H9 (cell line): ENCODE measurements at regions not wholly inside any gene's neighbourhood (a gene's known extent, or its start where the extent isn't known, plus 50 kb on each side); places are given as distances from the start of the nearest gene placed in this dataset.

Source experiments
- DNase-seq: peaks from one replicate; pipeline ENCODE4 v3.0.0-alpha.2; 2017
- H2AFZ ChIP-seq: one replicate; pipeline ENCODE4 v1.6.1; 2013; ENCODE audit warnings: mild to moderate bottlenecking, low read length, control low read depth, moderate library complexity
- H2AK5ac ChIP-seq: 2 replicates; pipeline ENCODE4 v1.6.1; 2013; ENCODE audit warnings: low read length, control low read depth, mixed read lengths; ENCODE audit not compliant: insufficient read length
- H2BK120ac ChIP-seq: one replicate; pipeline ENCODE4 v1.6.1; 2013; ENCODE audit warnings: low read depth, mild to moderate bottlenecking, low read length, control low read depth, inconsistent platforms; ENCODE audit not compliant: poor library complexity, severe bottlenecking
- H2BK12ac ChIP-seq: 2 replicates; pipeline ENCODE4 v1.6.1; 2013; ENCODE audit warnings: low read length, control low read depth, mixed read lengths, low read depth; ENCODE audit not compliant: insufficient read length
- H2BK15ac ChIP-seq: 2 replicates; pipeline ENCODE4 v1.6.1; 2013; ENCODE audit warnings: low read depth, low read length, control low read depth
- H2BK20ac ChIP-seq: one replicate; pipeline ENCODE4 v1.6.1; 2013; ENCODE audit warnings: low read depth, mild to moderate bottlenecking, low read length, control low read depth, inconsistent platforms; ENCODE audit not compliant: poor library complexity, severe bottlenecking
- H2BK5ac ChIP-seq: 2 replicates; pipeline ENCODE4 v1.6.1; 2013; ENCODE audit warnings: low read length, control low read depth, mixed read lengths; ENCODE audit not compliant: insufficient read length
- H3K14ac ChIP-seq: 2 replicates; pipeline ENCODE4 v1.6.1; 2013; ENCODE audit warnings: low read length, control low read depth; ENCODE audit not compliant: insufficient read depth
- H3K18ac ChIP-seq: 2 replicates; pipeline ENCODE4 v1.6.1; 2013; ENCODE audit warnings: low read depth, mild to moderate bottlenecking, mixed read lengths, low read length, control low read depth; ENCODE audit not compliant: insufficient read length
- H3K23ac ChIP-seq: 2 replicates; pipeline ENCODE4 v1.6.1; 2013; ENCODE audit warnings: low read length, control low read depth, mixed read lengths, low read depth; ENCODE audit not compliant: insufficient read length
- H3K23me2 ChIP-seq: 2 replicates; pipeline ENCODE4 v1.6.1; 2013; ENCODE audit warnings: low read depth, mild to moderate bottlenecking, mixed read lengths, low read length, control low read depth; ENCODE audit not compliant: insufficient read length, poor library complexity, severe bottlenecking
- H3K27ac ChIP-seq: 2 replicates; pipeline ENCODE4 v1.5.1; 2013; ENCODE audit warnings: low read length, control low read depth, mixed read lengths, low read depth; ENCODE audit not compliant: insufficient read length
- H3K27me3 ChIP-seq: 2 replicates; pipeline ENCODE4 v1.6.1; 2013; ENCODE audit warnings: low read length, control low read depth, inconsistent platforms; ENCODE audit not compliant: insufficient read depth
- H3K4ac ChIP-seq: 2 replicates; pipeline ENCODE4 v1.6.1; 2013; ENCODE audit warnings: low read depth, mild to moderate bottlenecking, control low read depth, inconsistent platforms, low read length, moderate library complexity
- H3K4me1 ChIP-seq: 2 replicates; pipeline ENCODE4 v1.6.1; 2013; ENCODE audit warnings: low read length, control low read depth, inconsistent platforms; ENCODE audit not compliant: insufficient read depth
- H3K4me2 ChIP-seq: 2 replicates; pipeline ENCODE4 v1.6.1; 2013; ENCODE audit warnings: low read length, control low read depth, mixed read lengths; ENCODE audit not compliant: insufficient read length, insufficient read depth
- H3K56ac ChIP-seq: 2 replicates; pipeline ENCODE4 v1.6.1; 2013; ENCODE audit warnings: low read depth, mild to moderate bottlenecking, mixed read lengths, low read length, control low read depth; ENCODE audit not compliant: insufficient read length
- H3K79me1 ChIP-seq: 2 replicates; pipeline ENCODE4 v1.6.1; 2013; ENCODE audit warnings: low read depth, mild to moderate bottlenecking, moderate library complexity, low read length, control low read depth, inconsistent platforms; ENCODE audit not compliant: insufficient read depth, poor library complexity, severe bottlenecking
- H3K79me2 ChIP-seq: 2 replicates; pipeline ENCODE4 v1.6.1; 2013; ENCODE audit warnings: low read length, control low read depth, inconsistent platforms; ENCODE audit not compliant: insufficient read depth
- H3K9ac ChIP-seq: 2 replicates; pipeline ENCODE4 v1.6.1; 2013; ENCODE audit warnings: low read length, control low read depth, mixed read lengths; ENCODE audit not compliant: insufficient read length; ENCODE audit errors: extremely low read depth
- H3K9me3 ChIP-seq: one replicate; pipeline ENCODE4 v1.6.1; 2013; ENCODE audit warnings: low read depth, low read length, inconsistent platforms; ENCODE audit not compliant: control insufficient read depth
- H3T11ph ChIP-seq: one replicate; pipeline ENCODE4 v1.6.1; 2013; ENCODE audit warnings: mild to moderate bottlenecking, low read length, control low read depth, inconsistent platforms
- H4K20me1 ChIP-seq: one replicate; pipeline ENCODE4 v1.6.1; 2013; ENCODE audit not compliant: control insufficient read depth, insufficient read length, insufficient read depth
- H4K5ac ChIP-seq: 2 replicates; pipeline ENCODE4 v1.6.1; 2013; ENCODE audit warnings: low read depth, mild to moderate bottlenecking, mixed read lengths, low read length, control low read depth; ENCODE audit not compliant: insufficient read length
- H4K8ac ChIP-seq: replicated peaks from 2 replicates; pipeline ENCODE4 v1.6.1; 2013; ENCODE audit warnings: low read length, control low read depth, mixed read lengths, low read depth; ENCODE audit not compliant: insufficient read length
- H4K91ac ChIP-seq: 2 replicates; pipeline ENCODE4 v1.6.1; 2013; ENCODE audit warnings: low read depth, mild to moderate bottlenecking, moderate library complexity, mixed read lengths, low read length, control low read depth; ENCODE audit not compliant: insufficient read length
- H3K27ac Mint-ChIP-seq, 3 experiments: 2 replicates in 2 of 3; 3 replicates in 1 of 3; pipeline ENCODE4 v1.8.0; 2020 to 2021; ENCODE audit warnings: mixed read lengths in 3 of 3, mild to moderate bottlenecking in 1 of 3, moderate library complexity in 1 of 3
- H3K27me3 Mint-ChIP-seq: 2 replicates; pipeline ENCODE4 v1.8.0; 2021; ENCODE audit warnings: low read depth, mild to moderate bottlenecking, moderate library complexity, mixed read lengths
- H3K36me3 Mint-ChIP-seq, 3 experiments: 2 replicates in 2 of 3; 3 replicates in 1 of 3; pipeline ENCODE4 v1.8.0; 2020 to 2021; ENCODE audit warnings: low read depth in 3 of 3, mixed read lengths in 3 of 3; ENCODE audit not compliant: insufficient read depth in 1 of 3
- H3K4me1 Mint-ChIP-seq, 2 experiments: 2 replicates each; pipeline ENCODE4 v1.8.0; 2020; ENCODE audit warnings: mixed read lengths in 2 of 2
- H3K4me3 Mint-ChIP-seq, 2 experiments: 2 replicates in 1 of 2; 3 replicates in 1 of 2; pipeline ENCODE4 v1.8.0; 2020 to 2021; ENCODE audit warnings: mild to moderate bottlenecking in 2 of 2, mixed read lengths in 2 of 2, moderate library complexity in 1 of 2
- H3K9me3 Mint-ChIP-seq, 2 experiments: 2 replicates in 1 of 2; 3 replicates in 1 of 2; pipeline ENCODE4 v1.8.0; 2020; ENCODE audit warnings: mild to moderate bottlenecking in 2 of 2, mixed read lengths in 2 of 2, moderate library complexity in 1 of 2
- CTCF ChIP-seq: fragments of 200-600 bp; sonication (generic); conservative IDR thresholded peaks from 3 replicates; pipeline ENCODE4 v1.8.0; 2021; ENCODE audit warnings: antibody characterized with exemption, mild to moderate bottlenecking
- WGBS: extraction: QIAGEN DNeasy Blood & Tissue Kit; methylation state at CpG from one replicate; pipeline ENCODE4 v1.1.7; 2013; ENCODE audit warnings: missing lambda C conversion rate, low lambda C conversion rate, mixed read lengths; ENCODE audit not compliant: insufficient read length; ENCODE audit errors: extremely low coverage; 5-methylcytosine and 5-hydroxymethylcytosine counted together

- no peak overlapping the region for H2BK5ac ChIP-seq
- Mint-ChIP-seq H3K27ac (no peak overlapping the region), H3K4me3 (no peak overlapping the region), H3K27me3 (no peaks in the 10 kb centered on the region), H3K36me3 (no peaks in the 10 kb centered on the region), H3K4me1 (peaks cover 13 to 14% of the 10 kb centered on the region in 2 experiments), H3K9me3 (no peaks in the 10 kb centered on the region)
- H3T11ph ChIP-seq: no peak overlapping the region
- no peak overlapping the region for H3K4me2 ChIP-seq
- no peaks in the 10 kb centered on the region for H3K23me2 ChIP-seq
- no peaks in the 10 kb centered on the region for H3K79me1 ChIP-seq
- H3K23ac ChIP-seq: no peak overlapping the region
- H3K9me3 ChIP-seq: no peaks in the 10 kb centered on the region
- H2BK120ac ChIP-seq: no peak overlapping the region
- H2BK12ac ChIP-seq: no peak overlapping the region
- no peak overlapping the region for H2AFZ ChIP-seq
- no peak overlapping the region for H3K56ac ChIP-seq
- WGBS: no CpG with 5 or more reads among the region's 5 CpGs
- H4K20me1 ChIP-seq: no peaks in the 10 kb centered on the region
- no peak overlapping the region for H3K27ac ChIP-seq
- no peak overlapping the region for H2BK20ac ChIP-seq
- no peak for TF ChIP-seq CTCF
- no peaks in the 10 kb centered on the region for H3K4me1 ChIP-seq
- H3K9ac ChIP-seq: no peak overlapping the region
- no peak overlapping the region for H4K8ac ChIP-seq
- H3K14ac ChIP-seq: no peak overlapping the region
- H3K27me3 ChIP-seq: no peaks in the 10 kb centered on the region
- H4K5ac ChIP-seq: no peak overlapping the region
- no peaks in the 10 kb centered on the region for H3K79me2 ChIP-seq
- DNase-seq: no peak
- H2BK15ac ChIP-seq: no peak overlapping the region
- H2AK5ac ChIP-seq: no peak overlapping the region
- no peak overlapping the region for H3K18ac ChIP-seq
- H4K91ac ChIP-seq: no peak overlapping the region
- no peak overlapping the region for H3K4ac ChIP-seq
These were observed 2110.3 kb upstream of the CELF4 start for GRCh38 chr18:39675906-39676305.
